ENCODE measurements at regions not wholly inside any gene's neighbourhood (a gene's known extent, or its start where the extent isn't known, plus 50 kb on each side); places are given as distances from the start of the nearest gene placed in this dataset.
"Not testable (repeated sequence)": the region's sequence is repeated elsewhere in the genome, so short reads cannot be mapped to it uniquely, and the experiment has no call there.

GRCh38 chr4:66805582-66805981, 739.7 kb downstream of the CENPC start:
- DNase-seq = no peak

DNA sequence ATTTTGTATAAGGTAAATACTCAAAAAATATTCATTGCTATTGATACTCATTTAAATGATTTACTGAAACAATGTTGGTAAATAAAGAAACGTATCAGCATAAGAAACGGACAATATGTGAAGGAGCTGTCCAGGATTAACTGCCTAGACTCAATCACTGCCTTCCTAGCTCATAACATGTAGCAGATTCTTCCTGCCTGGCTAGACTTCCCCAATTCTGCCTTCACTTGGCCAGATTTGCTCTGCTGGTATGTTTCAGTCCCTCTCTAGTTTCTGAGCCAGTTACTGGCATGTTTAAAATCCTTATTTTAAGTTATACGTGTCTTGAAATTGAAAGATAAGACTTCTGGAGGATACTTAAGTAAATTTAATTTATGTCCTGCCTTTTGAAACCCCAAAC, 740.3 kb downstream of the CENPC start:
- DNase-seq = no peak

GRCh38 chr4:66797608-66798007, 747.7 kb downstream of the CENPC start:
- DNase-seq = no peak

- no peak for DNase-seq
These were observed 749.6 kb downstream of the CENPC start for GRCh38 chr4:66795724-66796123.

DNA sequence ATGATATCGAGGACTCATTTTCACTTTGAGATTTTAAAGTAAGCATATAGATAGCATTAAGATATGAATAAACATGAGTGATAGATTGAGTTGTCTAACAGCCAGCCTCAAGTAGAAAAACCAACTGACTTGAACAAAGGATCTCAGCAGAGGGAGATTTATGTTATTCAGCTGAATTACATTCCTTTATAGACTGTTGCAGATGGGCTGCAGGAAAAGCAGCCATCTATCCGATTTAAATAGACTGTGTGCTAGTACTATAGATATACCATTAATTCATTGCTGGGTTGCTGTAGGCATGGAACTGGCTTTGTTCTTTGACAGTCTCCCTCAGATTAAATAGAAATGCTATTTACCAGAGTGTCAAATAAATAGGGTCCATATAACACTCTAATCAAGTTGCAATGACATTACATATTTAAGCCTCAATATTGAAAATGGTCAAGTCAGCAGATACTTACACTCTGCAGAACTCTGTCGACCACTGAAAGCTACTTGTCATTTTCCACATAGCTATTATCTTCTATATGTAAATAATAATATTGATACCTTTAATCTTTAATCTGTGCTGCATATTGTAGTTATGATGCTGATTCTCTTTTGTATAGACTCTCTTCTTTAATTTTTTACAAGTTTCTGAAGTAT, 750.8 kb downstream of the CENPC start:
- no peak for DNase-seq

DNA sequence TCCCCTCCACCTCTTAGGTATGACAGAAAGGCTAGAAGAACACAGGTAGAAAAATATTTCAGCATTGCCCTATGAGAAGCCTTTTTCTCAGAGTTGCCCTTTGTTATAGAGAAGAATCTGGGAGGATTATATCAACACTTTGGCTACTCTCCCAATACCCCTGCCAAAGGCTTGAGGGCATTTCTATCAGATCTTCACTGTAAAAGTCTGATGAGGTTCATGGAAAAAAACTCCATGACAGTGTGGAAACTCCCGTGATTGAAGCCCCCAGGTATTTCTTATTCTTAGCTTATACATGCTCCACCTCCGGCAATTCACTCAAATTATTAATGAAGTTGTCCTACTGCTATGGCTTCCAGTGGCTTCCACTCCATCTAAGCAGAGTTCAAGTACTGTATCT, 753.6 kb downstream of the CENPC start:
- no peak for DNase-seq

DNA sequence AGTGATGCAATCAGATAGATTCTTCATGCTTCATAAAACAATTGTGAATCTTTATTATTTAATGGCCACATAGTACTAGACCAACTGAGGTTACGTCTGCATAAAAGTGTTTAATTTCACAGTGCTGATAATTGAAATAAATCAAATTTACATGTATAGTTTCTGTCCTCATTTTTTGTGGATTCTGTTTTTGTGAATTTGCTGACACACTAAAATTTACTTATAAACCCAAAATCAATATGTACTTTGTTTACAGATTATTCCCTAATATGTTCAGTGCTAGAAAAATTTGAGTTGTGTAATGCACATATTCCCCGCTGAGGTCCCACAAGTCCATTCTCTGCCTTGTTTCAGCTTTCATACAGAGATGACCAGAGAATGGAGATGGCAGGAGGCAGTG, 759.8 kb downstream of the CENPC start:
- DNase-seq = no peak

DNA sequence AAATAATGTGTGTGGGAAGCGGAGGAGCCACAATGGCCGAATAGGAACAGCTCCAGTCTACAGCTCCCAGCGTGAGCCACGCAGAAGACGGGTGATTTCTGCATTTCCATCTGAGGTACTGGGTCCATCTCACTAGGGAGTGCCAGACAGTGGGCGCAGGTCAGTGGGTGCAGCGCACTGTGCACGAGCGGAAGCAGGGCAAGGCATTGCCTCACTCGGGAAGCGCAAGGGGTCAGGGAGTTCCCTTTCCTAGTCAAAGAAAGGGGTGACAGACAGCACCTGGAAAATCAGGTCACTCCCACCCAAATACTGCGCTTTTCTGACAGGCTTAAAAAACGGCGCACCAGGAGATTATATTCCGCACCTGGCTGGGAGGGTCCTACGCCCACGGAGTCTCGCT, 762.6 kb downstream of the CENPC start:
- DNase-seq = not testable (repeated sequence)

DNA sequence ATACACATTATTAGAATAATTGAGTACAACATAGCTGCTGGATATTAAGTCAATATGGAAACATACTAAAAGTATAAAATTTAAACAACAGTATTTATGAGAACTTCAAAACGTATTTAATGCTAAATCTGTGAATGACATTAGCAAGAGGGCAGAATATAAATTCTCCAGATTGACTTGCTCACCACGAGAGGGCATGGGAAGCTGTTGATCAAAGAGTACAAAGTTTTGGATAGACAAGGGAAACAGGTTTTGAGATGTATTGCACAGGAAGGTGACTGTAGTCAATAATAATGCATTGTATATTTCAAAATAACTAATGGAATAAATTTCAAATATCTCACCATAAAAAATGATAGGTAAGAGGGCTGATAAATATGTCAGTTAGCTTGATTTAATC, 768.2 kb downstream of the CENPC start:
- DNase-seq = no peak

GRCh38 chr4:66769441-66769840, 775.9 kb downstream of the CENPC start:
- DNase-seq = no peak

- no peak for DNase-seq
These were observed 777.9 kb downstream of the CENPC start for GRCh38 chr4:66767442-66767841.

DNA sequence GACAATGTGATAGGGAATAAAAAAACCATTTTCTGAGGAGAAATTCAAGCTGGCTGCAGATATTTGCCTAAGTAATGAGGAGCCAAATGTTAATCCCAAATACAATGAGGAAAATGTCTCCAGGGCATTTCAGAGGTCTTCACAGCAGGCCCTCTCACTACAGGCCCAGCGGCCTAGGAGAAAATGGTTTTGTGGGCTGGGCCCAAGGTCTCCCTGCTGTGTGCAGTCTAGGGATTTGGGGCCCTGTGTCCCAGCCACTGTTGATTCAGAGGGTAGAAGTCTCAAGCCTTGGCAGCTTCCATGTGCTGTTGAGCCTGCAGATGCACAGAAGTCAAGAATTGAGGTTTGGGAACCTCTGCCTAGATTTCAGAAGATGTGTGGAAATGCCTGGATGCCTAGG, 778.7 kb downstream of the CENPC start:
- no peak for DNase-seq

GRCh38 chr4:66750273-66750672, 795.0 kb downstream of the CENPC start:
- no peak for DNase-seq

- not testable (repeated sequence) for DNase-seq
These were observed 798.4 kb downstream of the CENPC start for GRCh38 chr4:66746918-66747317.

DNA sequence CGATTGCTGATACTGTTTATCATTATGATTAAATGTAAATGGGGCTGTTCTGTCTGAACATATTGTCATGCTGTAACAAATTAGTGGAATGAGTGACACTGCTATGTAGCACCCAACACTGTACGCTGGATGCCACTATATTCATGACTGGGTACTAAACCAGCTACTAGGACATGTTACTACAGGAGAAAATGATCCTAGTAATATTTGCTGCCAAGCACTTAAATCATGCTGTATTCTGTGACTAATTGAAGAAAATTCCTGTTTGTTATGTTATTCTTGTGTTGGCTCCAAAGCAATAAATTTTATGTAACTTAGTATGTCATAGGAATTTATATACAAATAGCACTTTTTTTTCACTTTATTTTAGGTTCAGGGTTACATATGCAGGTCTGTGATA, 804.2 kb downstream of the CENPC start:
- DNase-seq = no peak

GRCh38 chr4:66736606-66737005, 808.7 kb downstream of the CENPC start:
- DNase-seq = no peak

GRCh38 chr4:66728280-66728679, 817.0 kb downstream of the CENPC start:
- no peak for DNase-seq

DNA sequence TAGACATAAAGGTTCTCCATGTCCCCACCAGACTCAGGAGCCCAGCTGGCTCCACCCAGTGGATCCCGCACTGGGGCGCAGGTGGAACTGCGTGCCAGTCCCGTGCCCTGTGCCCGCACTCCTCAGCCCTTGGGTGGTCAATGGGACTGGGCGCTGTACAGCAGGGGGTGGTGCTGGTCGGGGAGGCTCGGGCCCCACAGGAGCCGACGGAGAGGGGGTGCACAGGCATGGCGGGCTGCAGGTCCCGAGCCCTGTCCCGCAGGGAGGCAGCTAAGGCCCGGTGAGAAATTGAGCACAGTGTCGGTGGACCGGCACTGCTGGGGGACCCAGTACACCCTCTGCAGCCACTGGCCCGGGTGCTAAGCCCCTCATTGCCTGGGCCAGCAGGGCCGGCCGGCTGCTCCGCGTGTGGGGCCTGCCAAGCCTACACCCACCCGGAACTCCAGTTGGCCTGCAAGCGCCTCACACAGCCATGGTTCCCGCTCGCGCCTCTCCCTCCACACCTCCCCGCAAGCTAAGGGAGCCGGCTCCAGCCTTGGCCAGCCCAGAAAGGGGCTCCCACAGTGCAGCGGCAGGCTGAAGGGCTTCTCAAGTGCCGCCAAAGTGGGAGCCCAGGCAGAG, 832.9 kb downstream of the CENPC start:
- DNase-seq = not testable (repeated sequence)

GRCh38 chr4:66704243-66704642, 841.1 kb downstream of the CENPC start:
- DNase-seq = no peak

DNA sequence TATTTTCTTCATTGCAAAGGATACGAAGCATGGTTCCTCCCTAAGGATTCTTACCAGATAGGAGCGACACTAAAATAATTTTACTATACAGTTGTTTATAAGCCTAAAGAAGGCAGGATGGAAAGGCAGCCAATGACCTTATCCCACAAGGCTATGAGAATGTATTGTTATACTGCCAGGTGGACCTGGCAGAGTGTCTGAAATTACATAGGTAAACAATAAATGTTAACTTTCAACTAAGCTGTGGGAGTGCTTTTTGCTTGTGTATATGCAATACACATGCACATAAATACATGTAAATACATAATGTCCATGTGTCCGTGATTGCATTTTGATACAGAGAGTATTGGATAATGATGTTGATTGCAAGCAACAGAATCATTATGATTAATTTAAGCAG, 850.6 kb downstream of the CENPC start:
- no peak for DNase-seq

GRCh38 chr4:66693694-66694093, 851.6 kb downstream of the CENPC start:
- no peak for DNase-seq

GRCh38 chr4:66691101-66691500, 854.2 kb downstream of the CENPC start:
- DNase-seq = no peak

- no peak for DNase-seq
These were observed 856.6 kb downstream of the CENPC start for GRCh38 chr4:66688674-66689073.

- no peak for DNase-seq
These were observed 857.8 kb downstream of the CENPC start for GRCh38 chr4:66687459-66687858.

- no peak for DNase-seq
These were observed 863.3 kb downstream of the CENPC start for GRCh38 chr4:66681962-66682361.

Measured in 8988T (cell line).